Heart left ventricle (tissue), 13 donors: ENCODE measurements at regions not wholly inside any gene's neighbourhood (a gene's known extent, or its start where the extent isn't known, plus 50 kb on each side); places are given as distances from the start of the nearest gene placed in this dataset.

ENCODE experiments used
- CTCF ChIP-seq, 12 donors: fragments of 200-600 bp; sonication (generic) in 4 of 12; IDR thresholded peaks; one replicate each; pipeline versions ENCODE4 v1.5.0 to v1.8.0; 2018 to 2022; ENCODE audit warnings: antibody characterized with exemption in 12 of 12, mild to moderate bottlenecking in 5 of 12
- POLR2A ChIP-seq, 2 donors: fragments of 450-650 bp; IDR thresholded peaks; one replicate each; pipeline ENCODE4 v1.6.1; 2017; ENCODE audit warnings: antibody characterized with exemption in 2 of 2, mild to moderate bottlenecking in 2 of 2, moderate library complexity in 2 of 2
- donor health status: ischemic (EF 13 %, LVEDD 7.1; RV severe dilation, severe dysfunction).
- donor health status: DM: no; HTN: yes; CAD: no.
- donor health status: DM: no; HTN: no; CAD: no.
- donor health status: ischemic (EF 25% LVEDD 6.9; RV normal size, moderate dysfunction).
- donor health status: ischemic (EF 25% LVEDD 5.7; RV mildly dilated, moderate dysfunction).
- donor health status: ischemic (EF 35%, LVEDD 5.7; RV mildly dilated, moderate dysfunction).
- donor health status: nonischemic (EF 11% LVEDD 7.7; RV severe dilation, severe dysfunction).
- donor health status: DM: yes; HTN: yes; CAD: no.
- donor health status: PGD.
- donor health status: ischemic (EF 29% LVEDD 5.4; RV normal size, mild dysfunction).
- donor health status: nonischemic (EF 23%, LVEDD 6.1; RV moderate dilation, normal function).

DNA sequence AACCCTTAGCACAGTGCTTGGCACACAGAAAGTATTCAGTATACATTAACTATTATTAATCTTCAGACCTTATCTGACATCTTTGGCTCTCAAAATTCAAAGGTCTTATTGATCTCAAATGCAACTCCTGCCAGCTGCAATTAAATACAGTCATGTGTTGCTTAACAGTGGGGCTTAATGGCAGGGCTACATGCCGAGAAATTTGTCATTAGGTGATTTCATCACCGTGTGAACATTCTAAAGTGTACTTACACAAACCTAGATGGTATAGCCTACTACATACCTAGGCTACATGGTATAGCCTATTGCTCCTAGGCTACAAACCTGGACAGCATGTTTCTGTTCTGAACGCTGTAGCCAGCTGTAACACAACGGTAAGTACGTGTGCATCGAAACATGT is 156.3 kb upstream of the TMCC3 start:
- TF ChIP-seq CTCF (IDR thresholded peaks at IDR 0.05) (no peak), POLR2A (IDR thresholded peaks at IDR 0.05) (no peak)
